ENCODE measurements at regions not wholly inside any gene's neighbourhood (a gene's known extent, or its start where the extent isn't known, plus 50 kb on each side); places are given as distances from the start of the nearest gene placed in this dataset.

DNA sequence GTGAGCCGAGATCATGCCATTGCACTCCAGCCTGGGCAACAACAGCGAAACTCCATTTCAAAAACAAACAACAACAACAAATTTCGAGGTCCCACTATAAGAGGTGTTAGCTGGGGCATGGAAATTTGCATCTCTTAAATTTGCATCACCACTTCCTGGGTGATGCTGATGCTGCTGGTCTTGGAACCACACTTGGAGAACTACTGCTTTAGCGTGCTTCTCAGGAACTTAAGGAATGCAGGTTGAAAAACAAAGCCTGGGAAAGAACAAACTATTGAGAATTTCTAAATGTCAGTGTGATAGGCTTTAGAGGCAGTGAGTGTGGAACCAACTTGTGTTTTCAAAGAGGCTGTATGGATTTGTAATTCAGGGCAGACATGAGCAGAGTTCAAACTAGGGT, 858.4 kb upstream of the ARPP21 start:
- BruUV-seq (replicated peaks): no TSS peak
- CTCF ChIA-PET: no interaction called here

DNA sequence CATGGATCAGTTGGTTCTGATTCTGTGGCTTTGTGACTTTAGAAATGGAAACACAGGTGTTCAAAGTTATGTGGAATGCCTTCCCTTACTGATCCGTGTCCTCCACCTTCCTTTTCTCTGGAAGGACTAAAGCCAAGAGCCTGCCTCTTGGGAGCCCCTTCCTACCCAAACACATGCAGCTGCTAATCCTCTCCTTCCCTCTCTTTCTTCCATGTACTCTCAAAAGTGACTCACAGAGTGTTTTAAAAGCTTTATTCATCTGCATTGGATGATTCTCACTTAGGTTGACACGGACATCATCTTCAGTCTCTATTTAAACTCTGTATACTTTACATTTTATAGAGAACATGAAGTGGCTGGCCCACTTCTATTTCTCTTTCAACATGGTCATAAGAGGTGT, 856.5 kb upstream of the ARPP21 start:
- no peak for DNase-seq
- Mint-ChIP-seq H3K4me1 (ENCODE audit: low read depth, unreplicated experiment) (no peaks in the 10 kb centered on the region), H3K4me3 (ENCODE audit: low read depth, unreplicated experiment) (no peak overlapping the region), H3K9me3 (ENCODE audit: low read depth, unreplicated experiment) (no peaks in the 10 kb centered on the region), H3K27ac (ENCODE audit: unreplicated experiment) (no peak overlapping the region), H3K36me3 (ENCODE audit: insufficient read depth, unreplicated experiment) (no peaks in the 10 kb centered on the region), H3K27me3 (ENCODE audit: unreplicated experiment) (no peaks in the 10 kb centered on the region)
- BruUV-seq (replicated peaks): no TSS peak
- intact Hi-C loops (cut with micrococcal nuclease; ENCODE audit: unreplicated experiment): no loop called here
- CTCF ChIA-PET: no interaction called here
- TF ChIP-seq, protein P1, sequence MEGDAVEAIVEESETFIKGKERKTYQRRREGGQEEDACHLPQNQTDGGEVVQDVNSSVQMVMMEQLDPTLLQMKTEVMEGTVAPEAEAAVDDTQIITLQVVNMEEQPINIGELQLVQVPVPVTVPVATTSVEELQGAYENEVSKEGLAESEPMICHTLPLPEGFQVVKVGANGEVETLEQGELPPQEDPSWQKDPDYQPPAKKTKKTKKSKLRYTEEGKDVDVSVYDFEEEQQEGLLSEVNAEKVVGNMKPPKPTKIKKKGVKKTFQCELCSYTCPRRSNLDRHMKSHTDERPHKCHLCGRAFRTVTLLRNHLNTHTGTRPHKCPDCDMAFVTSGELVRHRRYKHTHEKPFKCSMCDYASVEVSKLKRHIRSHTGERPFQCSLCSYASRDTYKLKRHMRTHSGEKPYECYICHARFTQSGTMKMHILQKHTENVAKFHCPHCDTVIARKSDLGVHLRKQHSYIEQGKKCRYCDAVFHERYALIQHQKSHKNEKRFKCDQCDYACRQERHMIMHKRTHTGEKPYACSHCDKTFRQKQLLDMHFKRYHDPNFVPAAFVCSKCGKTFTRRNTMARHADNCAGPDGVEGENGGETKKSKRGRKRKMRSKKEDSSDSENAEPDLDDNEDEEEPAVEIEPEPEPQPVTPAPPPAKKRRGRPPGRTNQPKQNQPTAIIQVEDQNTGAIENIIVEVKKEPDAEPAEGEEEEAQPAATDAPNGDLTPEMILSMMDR (IDR thresholded peaks at IDR 0.05; ENCODE audit: unreplicated experiment): no peak

More for the DNA sequence above, 858.4 kb upstream of the ARPP21 start:
- Mint-ChIP-seq H3K27ac (ENCODE audit: unreplicated experiment) (no peak overlapping the region), H3K27me3 (ENCODE audit: unreplicated experiment) (no peaks in the 10 kb centered on the region), H3K36me3 (ENCODE audit: insufficient read depth, unreplicated experiment) (no peaks in the 10 kb centered on the region), H3K4me3 (ENCODE audit: low read depth, unreplicated experiment) (no peak overlapping the region), H3K9me3 (ENCODE audit: low read depth, unreplicated experiment) (no peaks in the 10 kb centered on the region), H3K4me1 (ENCODE audit: low read depth, unreplicated experiment) (no peaks in the 10 kb centered on the region)
- TF ChIP-seq, protein P1 (IDR thresholded peaks at IDR 0.05; ENCODE audit: unreplicated experiment): no peak
- no peak for DNase-seq
- intact Hi-C loops (cut with micrococcal nuclease; ENCODE audit: unreplicated experiment): no loop called here

DNA sequence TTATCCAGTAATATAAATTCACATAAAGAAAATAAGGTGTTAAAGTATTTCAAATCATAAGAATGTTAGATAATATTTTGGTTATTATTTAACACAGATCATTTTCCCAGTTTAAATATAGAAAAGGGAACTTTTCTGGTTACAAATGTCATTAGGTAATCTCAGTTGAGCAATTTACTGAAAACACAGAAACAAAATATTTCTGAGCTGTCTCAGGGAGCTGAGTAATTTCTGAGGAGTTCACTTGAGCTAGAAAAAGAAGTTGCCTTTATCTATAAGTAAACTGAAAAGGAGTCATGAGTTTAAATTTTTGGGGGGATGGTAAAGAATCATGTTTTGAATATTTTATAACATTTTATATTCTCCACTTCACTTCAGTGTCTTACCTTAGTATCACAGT, 855.4 kb upstream of the ARPP21 start:
- Mint-ChIP-seq H3K4me1 (ENCODE audit: low read depth, unreplicated experiment) (no peaks in the 10 kb centered on the region), H3K4me3 (ENCODE audit: low read depth, unreplicated experiment) (no peak overlapping the region), H3K36me3 (ENCODE audit: insufficient read depth, unreplicated experiment) (no peaks in the 10 kb centered on the region), H3K9me3 (ENCODE audit: low read depth, unreplicated experiment) (no peaks in the 10 kb centered on the region), H3K27me3 (ENCODE audit: unreplicated experiment) (no peaks in the 10 kb centered on the region), H3K27ac (ENCODE audit: unreplicated experiment) (no peak overlapping the region)
- no peak for DNase-seq
- CTCF ChIA-PET: no interaction called here
- TF ChIP-seq, protein P1 (IDR thresholded peaks at IDR 0.05; ENCODE audit: unreplicated experiment): no peak
- intact Hi-C loops (cut with micrococcal nuclease; ENCODE audit: unreplicated experiment): no loop called here
- BruUV-seq (replicated peaks): no TSS peak

DNA sequence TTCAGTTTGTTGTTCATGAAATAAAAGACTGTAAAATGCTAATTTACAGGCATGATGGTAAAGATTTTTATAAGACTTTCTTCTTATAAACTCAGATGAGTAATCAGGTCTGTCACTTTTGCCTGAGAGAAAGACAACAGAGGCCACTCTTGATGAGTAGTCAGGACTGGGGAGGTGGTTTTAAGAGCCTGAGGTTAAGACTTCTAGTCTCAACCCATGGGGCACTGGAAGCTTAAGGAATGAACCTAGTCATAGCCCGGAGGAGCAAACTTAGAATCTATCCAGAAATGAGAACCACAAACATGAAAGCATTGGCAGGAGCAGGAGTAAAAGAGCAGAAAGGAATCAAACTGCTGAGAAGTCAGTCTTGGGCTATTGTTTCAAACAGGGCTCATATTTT, 846.3 kb upstream of the ARPP21 start:
- DNase-seq: no peak
- BruUV-seq (replicated peaks): no TSS peak
- H3K36me3 Mint-ChIP-seq (ENCODE audit: insufficient read depth, unreplicated experiment): no peaks in the 10 kb centered on the region
- intact Hi-C loops (cut with micrococcal nuclease; ENCODE audit: unreplicated experiment): no loop called here
- H3K4me1 Mint-ChIP-seq (ENCODE audit: low read depth, unreplicated experiment): no peaks in the 10 kb centered on the region
- TF ChIP-seq, protein P1 (IDR thresholded peaks at IDR 0.05; ENCODE audit: unreplicated experiment): no peak
- no peak overlapping the region for H3K27ac Mint-ChIP-seq (ENCODE audit: unreplicated experiment)
- H3K27me3 Mint-ChIP-seq (ENCODE audit: unreplicated experiment): no peaks in the 10 kb centered on the region
- peaks cover 3% of the 10 kb centered on the region for H3K9me3 Mint-ChIP-seq (ENCODE audit: low read depth, unreplicated experiment)
- CTCF ChIA-PET: no interaction called here
- no peak overlapping the region for H3K4me3 Mint-ChIP-seq (ENCODE audit: low read depth, unreplicated experiment)

DNA sequence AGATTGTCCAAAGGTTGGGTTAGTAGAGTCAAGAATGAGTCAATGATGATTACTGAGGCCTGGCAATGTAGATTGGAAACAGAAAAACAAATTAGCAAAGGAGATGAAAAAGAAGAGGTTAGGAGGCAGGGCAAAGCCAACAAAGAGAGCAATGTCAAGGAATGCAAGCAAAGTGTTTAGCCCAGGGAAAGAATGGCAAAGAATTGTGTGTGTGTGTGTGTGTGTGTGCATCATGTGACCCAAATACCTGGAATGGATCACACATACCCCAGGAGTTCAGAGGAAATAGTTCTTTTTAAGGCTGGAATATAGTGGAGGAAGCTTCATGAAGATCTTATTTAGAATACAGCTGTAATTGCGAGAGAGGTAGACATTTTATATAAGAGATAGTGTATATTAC, 831.7 kb upstream of the ARPP21 start:
- intact Hi-C loops (cut with micrococcal nuclease; ENCODE audit: unreplicated experiment): no loop called here
- no peaks in the 10 kb centered on the region for H3K36me3 Mint-ChIP-seq (ENCODE audit: insufficient read depth, unreplicated experiment)
- H3K9me3 Mint-ChIP-seq (ENCODE audit: low read depth, unreplicated experiment): no peaks in the 10 kb centered on the region
- no peaks in the 10 kb centered on the region for H3K27me3 Mint-ChIP-seq (ENCODE audit: unreplicated experiment)
- no peak overlapping the region for H3K4me3 Mint-ChIP-seq (ENCODE audit: low read depth, unreplicated experiment)
- TF ChIP-seq, protein P1 (IDR thresholded peaks at IDR 0.05; ENCODE audit: unreplicated experiment): no peak
- CTCF ChIA-PET: no interaction called here
- no peak for DNase-seq
- BruUV-seq (replicated peaks): no TSS peak
- H3K27ac Mint-ChIP-seq (ENCODE audit: unreplicated experiment): no peak overlapping the region
- no peaks in the 10 kb centered on the region for H3K4me1 Mint-ChIP-seq (ENCODE audit: low read depth, unreplicated experiment)

All from Calu3 (cell line).